ENCODE measurements at regions not wholly inside any gene's neighbourhood (a gene's known extent, or its start where the extent isn't known, plus 50 kb on each side); places are given as distances from the start of the nearest gene placed in this dataset.
"Not testable (repeated sequence)": the region's sequence is repeated elsewhere in the genome, so short reads cannot be mapped to it uniquely, and the experiment has no call there.

GRCh38 chr15:45869034-45869668 lies 234.3 kb downstream of the SQOR start:
- DNase-seq = no peak

- DNase-seq = no peak
Measured at GRCh38 chr15:45871121-45871855, 236.5 kb downstream of the SQOR start.

DNA sequence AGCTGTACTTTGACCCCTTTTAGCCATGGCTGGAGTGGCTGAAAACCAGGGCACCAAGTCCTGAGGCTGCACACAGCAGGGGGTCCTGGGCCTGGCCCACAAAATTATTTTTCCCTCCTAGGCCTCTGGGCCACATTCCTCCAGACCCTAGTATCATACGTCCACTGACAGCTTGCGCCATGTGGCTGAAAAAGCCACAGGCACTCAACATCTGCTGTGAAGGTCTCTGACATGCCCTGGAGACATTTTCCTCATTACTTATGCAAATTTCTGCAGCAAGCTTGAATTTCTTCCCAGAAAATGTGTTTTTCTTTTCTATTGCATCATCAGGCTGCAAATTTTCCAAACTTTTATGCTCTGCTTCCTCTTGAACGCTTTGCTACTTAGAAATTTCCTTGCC lies 239.0 kb downstream of the SQOR start:
- DNase-seq = no peak

GRCh38 chr15:45874566-45874965 lies 239.7 kb downstream of the SQOR start:
- DNase-seq = not testable (repeated sequence)

- no peak for DNase-seq
Measured at GRCh38 chr15:45884289-45884688, 249.5 kb downstream of the SQOR start.

GRCh38 chr15:45884755-45885445 lies 250.1 kb downstream of the SQOR start:
- no peak for DNase-seq

GRCh38 chr15:45885801-45886200 lies 251.0 kb downstream of the SQOR start:
- DNase-seq = no peak

DNA sequence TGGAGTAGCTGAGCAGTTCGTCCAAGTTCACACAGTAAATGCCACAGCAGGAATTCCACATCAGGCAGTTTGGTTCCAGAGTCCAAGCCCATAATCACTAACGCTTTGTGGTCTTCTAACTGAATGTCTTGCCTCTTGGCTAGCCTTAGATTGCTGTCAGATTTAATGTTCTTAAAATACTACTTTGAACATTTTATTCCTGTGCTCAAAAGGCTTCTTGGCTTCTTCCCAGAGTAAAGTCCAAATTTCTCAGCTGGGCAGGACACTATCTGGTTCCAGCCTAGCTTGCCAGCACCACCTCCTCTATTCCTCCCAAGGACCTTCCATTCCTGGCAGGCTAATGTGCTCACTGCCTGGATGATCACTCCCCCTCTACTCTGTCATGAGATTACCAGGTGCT lies 256.9 kb downstream of the SQOR start:
- peak in 2 of 14 donors; percentile 26 to 76 for DNase-seq

GRCh38 chr15:45892182-45892581 lies 257.4 kb downstream of the SQOR start:
- DNase-seq = peak in 2 of 14 donors; percentile 21 to 76

- no peak for DNase-seq
Measured at GRCh38 chr15:45903283-45903682, 268.5 kb downstream of the SQOR start.

- DNase-seq = no peak
Measured at GRCh38 chr15:45904019-45904418, 269.2 kb downstream of the SQOR start.

- no peak for DNase-seq
Measured at GRCh38 chr15:45906230-45906629, 271.4 kb downstream of the SQOR start.

GRCh38 chr15:45910671-45911070 lies 275.8 kb downstream of the SQOR start:
- no peak for DNase-seq

DNA sequence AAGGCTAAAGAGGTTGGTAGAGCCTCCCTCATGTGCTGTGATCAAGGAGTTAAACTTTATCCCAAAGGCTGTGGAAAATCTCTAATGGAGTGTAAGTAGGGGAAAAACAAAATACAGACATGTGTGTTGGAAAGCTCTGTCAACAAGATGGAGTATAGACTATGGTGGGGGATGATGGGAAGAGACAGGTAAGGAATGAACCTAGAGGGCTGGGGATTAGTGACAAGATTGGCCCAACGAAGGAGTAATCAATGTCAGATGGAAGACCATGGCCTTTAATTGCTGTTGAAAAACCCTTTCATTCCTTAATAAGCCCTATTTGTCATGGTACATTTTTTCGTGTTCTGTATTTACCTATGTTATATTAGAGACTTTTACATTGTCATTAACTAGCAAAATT lies 278.6 kb downstream of the SQOR start:
- peak in 1 of 14 donors; percentile 0 for DNase-seq

- no peak for DNase-seq
Measured at GRCh38 chr15:45914425-45914824, 279.6 kb downstream of the SQOR start.

DNA sequence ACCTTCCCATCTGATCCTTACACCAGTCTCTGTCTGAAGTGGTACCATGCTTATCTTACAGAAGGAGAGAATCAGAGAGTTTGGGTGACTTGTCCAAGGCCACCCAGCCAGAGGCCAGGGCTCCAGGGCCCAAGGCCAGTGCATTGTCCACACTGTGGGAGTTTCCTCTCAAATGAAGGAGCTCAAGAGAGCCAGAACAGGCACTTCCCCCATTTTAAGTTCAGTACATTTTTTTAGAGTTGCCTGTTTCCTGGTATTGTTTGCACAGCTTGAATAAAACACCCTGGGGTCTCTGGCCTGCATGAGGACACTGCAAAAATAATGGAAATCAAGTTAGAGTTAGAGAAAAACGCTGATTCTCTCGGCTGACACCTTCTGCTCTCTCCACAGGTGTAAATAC lies 284.0 kb downstream of the SQOR start:
- no peak for DNase-seq

DNA sequence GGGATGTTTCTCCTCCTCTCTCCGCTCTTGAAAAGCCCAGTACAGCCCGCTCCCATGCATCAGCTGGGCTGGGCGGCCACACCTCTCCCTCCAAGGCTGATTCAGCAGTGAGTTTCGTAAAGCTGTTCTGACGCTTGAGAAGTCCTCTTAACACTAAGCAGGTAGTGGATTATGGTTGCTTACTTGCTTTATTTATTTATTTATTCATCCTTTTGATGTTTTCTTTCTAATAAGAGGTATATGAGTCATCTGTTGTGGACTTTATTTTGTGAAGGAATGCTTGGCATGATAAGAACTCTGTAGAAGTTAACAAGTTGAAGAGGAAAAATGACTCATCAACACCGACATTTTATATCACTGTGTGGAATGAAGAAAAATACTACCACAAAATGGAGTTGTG lies 285.0 kb downstream of the SQOR start:
- DNase-seq = no peak

GRCh38 chr15:45921376-45921775 lies 286.5 kb downstream of the SQOR start:
- no peak for DNase-seq

DNA sequence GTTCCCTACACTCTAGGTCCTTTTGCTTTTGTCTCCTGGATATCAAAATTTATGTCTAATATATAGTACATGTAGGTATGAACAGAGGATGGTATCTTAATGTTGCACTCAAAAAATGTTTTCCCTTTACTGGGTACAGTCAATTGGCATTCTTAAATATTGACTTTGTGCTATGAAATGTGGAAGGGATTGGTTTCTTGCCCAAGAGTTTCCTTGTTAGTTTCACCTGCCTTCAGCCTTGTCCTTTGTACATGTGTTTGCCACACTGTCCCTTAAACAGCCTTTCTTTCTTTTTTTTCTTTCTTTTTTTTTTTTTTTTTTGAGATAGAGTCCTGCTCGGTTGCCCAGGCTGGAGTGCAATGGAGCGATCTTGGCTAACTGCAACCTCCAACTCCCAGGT lies 287.1 kb downstream of the SQOR start:
- no peak for DNase-seq

GRCh38 chr15:45941367-45941766 lies 306.5 kb downstream of the SQOR start:
- no peak for DNase-seq

GRCh38 chr15:45943240-45943639 lies 308.4 kb downstream of the SQOR start:
- DNase-seq = no peak

DNA sequence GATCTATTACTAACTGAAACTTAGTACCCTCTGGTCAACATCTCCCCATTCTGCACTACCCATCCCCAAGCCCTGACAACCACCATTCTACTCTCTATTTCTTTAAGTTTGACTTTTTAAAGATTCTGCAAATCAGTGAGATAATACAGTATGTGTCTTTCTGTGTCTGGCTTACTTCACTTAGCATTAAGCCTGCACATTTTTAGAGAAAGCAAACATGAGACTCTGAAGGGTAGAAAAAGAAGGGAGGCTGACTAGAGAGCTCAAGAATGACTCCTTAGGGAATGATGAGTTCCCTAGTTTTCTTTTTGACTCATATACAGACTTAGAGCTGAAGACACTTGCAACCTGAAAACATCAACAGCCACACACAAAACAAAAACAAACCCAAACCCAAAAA lies 311.3 kb downstream of the SQOR start:
- no peak for DNase-seq

GRCh38 chr15:45948181-45948621 lies 313.4 kb downstream of the SQOR start:
- no peak for DNase-seq

GRCh38 chr15:45958924-45959323 lies 324.1 kb downstream of the SQOR start:
- no peak for DNase-seq
